HG03457 (cell line): ENCODE measurements at regions not wholly inside any gene's neighbourhood (a gene's known extent, or its start where the extent isn't known, plus 50 kb on each side); places are given as distances from the start of the nearest gene placed in this dataset.
"Not testable (repeated sequence)": the region's sequence is repeated elsewhere in the genome, so short reads cannot be mapped to it uniquely, and the experiment has no call there.

Experiments used
- ATAC-seq: cut with Tn5 transposase; IDR thresholded peaks from one replicate; pipeline ENCODE4 v1.9.1; 2021; ENCODE audit warnings: moderate number of reproducible peaks; ENCODE audit not compliant: unreplicated experiment

- ATAC-seq = no peak
Observed at GRCh38 chr17:71638668-71639067, 482.2 kb upstream of the SOX9 start.

- ATAC-seq = no peak
Observed at GRCh38 chr17:71639865-71640264, 481.0 kb upstream of the SOX9 start.

DNA sequence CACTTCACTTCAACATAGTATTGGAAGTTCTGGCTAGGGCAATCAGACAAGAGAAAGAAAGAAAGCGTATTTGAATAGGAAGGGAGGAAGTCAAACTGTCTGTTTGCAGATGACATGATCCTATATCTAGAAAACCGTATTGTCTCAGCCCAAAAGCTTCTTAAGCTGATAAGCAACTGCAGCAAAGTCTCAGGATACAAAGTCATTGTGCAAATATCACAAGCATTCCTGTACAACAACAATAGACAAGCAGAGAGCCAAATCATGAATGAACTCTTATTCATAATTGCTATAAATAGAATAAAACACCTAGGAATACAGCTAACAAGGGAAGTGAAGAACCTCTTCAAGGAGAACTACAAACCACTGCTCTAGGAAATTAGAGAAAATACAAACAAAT, 473.9 kb upstream of the SOX9 start:
- not testable (repeated sequence) for ATAC-seq

DNA sequence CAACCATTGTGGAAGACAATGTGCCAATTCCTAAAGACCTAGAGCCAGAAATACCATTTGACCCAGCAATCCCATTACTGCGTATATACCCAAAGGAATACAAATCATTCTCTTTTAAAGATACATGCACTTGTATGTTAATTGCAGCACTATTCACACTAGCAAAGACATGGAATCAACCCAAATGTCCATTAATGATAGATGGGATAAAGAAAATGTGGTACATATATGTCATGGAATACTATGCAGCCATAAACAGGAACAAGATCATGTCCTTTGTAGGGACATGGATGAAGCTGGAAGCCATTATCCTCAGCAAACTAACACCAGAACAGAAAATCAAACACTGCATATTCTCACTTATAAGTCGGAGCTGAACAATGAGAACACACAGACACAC, 472.5 kb upstream of the SOX9 start:
- ATAC-seq = not testable (repeated sequence)

- ATAC-seq = no peak
Observed at GRCh38 chr17:71649941-71650350, 470.9 kb upstream of the SOX9 start.

GRCh38 chr17:71655542-71655941, 465.3 kb upstream of the SOX9 start:
- no peak for ATAC-seq

DNA sequence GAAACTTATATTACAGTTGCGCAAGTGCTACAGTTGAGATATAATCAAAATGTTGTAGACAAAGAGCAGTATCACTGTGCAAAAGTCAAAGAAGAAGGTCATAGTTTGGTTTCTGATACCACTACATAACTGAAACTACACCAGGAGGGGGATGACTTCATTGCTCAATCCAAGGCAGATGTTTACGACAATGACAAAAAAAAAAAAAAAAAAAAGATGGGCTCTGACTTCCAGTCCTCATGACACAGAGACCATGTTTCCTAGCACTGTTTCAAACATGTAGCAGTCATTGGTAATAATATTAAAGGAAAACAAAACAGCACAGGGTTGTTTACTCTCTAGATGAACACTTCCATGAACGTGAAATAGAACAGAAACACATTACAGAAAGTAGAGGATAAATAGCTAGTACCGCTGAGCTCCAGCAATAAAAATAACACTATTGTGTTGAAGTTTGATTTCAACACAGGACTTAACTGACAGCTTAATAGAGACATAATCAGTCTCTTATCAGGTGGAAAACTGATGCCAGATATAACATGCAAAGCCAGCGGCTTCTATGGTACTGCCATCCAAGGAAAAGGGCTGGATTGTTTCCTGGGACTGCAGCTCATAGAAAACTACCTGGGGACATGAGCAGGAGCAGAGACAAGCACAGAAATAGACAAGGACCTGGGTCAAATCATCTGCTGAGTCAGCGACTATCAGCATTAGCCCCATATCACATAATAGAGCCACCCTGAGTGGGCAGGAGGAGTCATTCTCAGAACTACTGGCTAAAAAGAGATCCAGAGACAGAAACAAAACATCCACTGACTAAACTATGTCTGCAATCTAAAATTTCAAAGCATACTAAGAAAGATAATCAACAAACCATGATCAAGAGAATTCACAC, 463.6 kb upstream of the SOX9 start:
- no peak for ATAC-seq

GRCh38 chr17:71658996-71659395, 461.8 kb upstream of the SOX9 start:
- ATAC-seq = no peak

DNA sequence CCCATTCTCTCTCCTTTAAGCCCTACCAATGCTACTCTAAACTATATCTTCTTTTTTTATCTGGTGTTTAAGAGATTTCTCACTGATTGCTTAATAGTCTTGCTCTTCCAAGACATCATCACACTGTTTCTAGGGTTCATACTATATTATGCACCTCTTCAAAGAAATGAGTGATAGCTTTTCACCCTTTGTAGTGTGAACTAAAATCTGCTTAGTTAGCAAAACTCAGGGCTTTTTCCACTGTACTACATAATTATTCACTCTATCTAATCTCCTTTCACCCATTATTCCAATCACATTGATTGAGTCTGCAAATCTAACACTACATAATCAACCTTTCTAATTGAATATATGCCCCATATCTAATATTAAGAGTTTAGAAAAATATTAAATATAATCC, 456.0 kb upstream of the SOX9 start:
- no peak for ATAC-seq

GRCh38 chr17:71666047-71666446, 454.8 kb upstream of the SOX9 start:
- ATAC-seq = no peak

GRCh38 chr17:71667661-71668060, 453.2 kb upstream of the SOX9 start:
- ATAC-seq = no peak

GRCh38 chr17:71668807-71669206, 452.0 kb upstream of the SOX9 start:
- no peak for ATAC-seq

DNA sequence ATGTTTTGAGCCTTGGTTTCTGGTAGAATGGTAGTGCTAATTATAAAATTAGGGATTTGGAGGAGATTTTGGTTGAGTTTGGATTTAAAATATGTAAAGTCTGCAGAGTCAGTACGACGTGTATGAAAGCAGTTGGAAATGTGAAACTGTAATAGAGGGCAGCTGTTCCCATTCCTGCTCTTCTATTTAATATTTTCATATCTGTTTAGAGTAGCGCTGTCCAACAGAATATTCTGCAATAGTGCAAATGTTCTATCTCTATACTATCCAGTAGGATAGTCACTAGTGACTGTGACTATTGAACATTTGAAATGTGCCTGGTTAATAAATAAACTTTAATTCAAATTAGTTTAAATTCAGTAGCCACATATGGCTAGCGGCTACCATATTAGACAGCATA, 443.4 kb upstream of the SOX9 start:
- ATAC-seq = no peak

- ATAC-seq = no peak
Observed at GRCh38 chr17:71679832-71680231, 441.0 kb upstream of the SOX9 start.

DNA sequence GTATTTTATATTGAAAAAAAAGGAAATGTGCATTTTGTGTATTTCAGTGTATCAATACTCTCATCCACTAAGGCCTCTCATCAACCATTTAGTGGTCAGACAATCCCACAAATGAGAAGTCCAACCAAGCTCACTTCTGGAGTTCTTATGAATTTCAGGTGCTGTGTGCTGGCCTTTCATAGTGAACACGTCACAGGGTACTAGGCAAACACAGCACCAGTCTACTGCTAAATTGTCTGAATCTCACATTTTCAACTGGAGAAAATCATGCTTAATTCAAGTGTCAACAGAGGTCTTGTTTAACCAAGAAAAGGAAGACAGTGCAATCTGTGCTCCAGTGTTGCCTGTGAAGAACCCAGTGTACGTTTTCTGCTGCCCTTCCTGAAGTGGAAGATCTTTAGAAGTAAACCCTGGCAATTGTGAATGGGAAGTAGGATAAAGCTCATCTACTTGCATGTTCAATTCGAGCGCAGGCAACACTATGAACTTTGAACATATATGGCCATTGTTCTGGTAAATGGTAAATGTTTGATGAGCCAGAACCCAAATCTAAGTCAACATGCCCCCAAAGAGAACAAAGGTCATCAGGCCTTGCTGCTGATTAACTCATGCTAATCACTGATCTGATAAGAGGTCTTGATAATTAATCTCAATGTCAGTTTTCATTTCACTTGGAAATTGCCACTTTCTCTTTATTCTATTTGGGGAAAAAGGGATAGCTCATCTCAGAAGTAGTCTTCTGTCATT, 439.2 kb upstream of the SOX9 start:
- ATAC-seq = no peak

DNA sequence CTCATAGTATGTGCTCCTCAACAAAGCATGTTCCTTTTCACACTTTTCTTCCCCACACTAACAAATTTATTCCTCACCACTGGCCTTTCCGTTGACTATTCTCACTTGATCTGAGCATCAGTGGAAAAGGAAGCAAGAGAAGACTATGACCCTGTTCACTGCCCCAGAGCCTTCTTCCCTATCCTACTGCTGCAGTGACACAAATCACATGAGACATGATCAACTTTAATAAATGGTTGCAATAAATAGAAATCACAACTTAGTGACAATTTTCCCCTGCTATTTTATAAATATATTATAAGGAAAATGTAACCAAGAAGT, 438.7 kb upstream of the SOX9 start:
- no peak for ATAC-seq

DNA sequence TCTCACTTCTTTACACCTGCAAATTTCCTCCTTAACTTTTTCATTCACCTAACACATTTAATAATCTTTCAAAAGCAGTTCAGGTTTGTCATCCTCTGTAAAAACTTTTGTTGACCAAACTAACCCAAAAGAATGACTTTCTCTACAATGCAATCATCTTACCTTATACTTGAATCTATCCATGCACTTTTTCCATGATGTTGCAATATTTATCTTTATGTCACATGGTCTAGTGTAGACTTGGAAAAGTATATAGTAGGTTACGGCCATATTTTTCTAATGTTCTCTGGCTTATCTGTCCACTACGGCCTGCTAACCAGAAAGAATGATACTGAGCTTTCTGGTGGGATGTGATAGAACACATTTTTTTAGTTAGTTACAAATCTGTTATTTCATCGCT, 431.0 kb upstream of the SOX9 start:
- no peak for ATAC-seq

DNA sequence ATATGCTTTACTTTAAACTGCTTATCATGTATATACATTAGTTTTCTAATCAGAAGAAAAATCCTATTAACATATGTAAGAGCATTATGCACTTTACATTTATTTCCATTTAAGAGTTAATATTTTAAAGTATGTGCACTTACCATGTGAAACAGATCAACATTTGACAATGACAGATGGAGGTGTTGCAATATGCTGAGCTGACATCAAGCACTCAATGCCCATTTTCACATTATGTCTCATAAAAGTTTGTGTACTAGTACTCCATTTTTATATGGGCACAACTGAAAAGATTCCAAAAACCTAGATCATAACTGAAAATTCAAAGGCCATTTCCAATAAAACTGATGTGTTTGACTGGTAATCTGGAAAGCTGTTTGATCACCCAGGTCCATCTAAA, 420.9 kb upstream of the SOX9 start:
- no peak for ATAC-seq

DNA sequence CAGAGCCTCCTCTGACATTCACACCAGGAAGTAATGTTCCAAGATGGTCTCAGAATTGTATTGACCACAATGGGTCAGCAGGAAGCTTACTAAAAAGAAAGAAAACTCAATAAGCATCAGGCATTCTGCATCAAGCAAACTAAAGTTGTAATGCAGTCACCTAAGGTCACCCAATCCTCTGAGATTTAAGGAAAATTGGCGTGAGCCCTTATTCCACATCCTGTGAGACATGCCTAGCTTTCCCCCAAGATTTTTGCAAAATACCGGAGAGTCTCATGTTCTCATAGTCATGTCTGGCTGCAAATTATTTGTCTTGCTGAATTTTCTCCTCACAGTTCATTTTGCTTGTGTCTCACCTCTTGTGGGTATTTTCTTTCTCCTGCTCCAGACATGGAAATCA, 417.1 kb upstream of the SOX9 start:
- ATAC-seq = no peak

GRCh38 chr17:71709271-71709890, 411.4 kb upstream of the SOX9 start:
- no peak for ATAC-seq

GRCh38 chr17:71709946-71710345, 410.9 kb upstream of the SOX9 start:
- ATAC-seq = no peak

GRCh38 chr17:71710816-71711215, 410.0 kb upstream of the SOX9 start:
- no peak for ATAC-seq
